NCI-H2029 treated with DMSO at 0.1 percent for 48 hours (cell line): ENCODE measurements at regions not wholly inside any gene's neighbourhood (a gene's known extent, or its start where the extent isn't known, plus 50 kb on each side); places are given as distances from the start of the nearest gene placed in this dataset.
"Not testable (repeated sequence)": the region's sequence is repeated elsewhere in the genome, so short reads cannot be mapped to it uniquely, and the experiment has no call there.

ENCODE experiments used
- DNase-seq: peaks from one replicate; lab custom pipeline; 2025; lab: John Stamatoyannopoulos, UW

GRCh38 chr3:72660270-72661114 lies 187.8 kb downstream of the SHQ1 start:
- no peak for DNase-seq

GRCh38 chr3:72659596-72659995 lies 188.6 kb downstream of the SHQ1 start:
- no peak for DNase-seq

- DNase-seq, result no peak
Observed at GRCh38 chr3:72659188-72659587, 189.1 kb downstream of the SHQ1 start.

- no peak for DNase-seq
Observed at GRCh38 chr3:72658466-72659100, 189.7 kb downstream of the SHQ1 start.

- DNase-seq, result peak; percentile 37
Observed at GRCh38 chr3:72657666-72658065, 190.6 kb downstream of the SHQ1 start.

- no peak for DNase-seq
Observed at GRCh38 chr3:72655723-72656122, 192.5 kb downstream of the SHQ1 start.

- no peak for DNase-seq
Observed at GRCh38 chr3:72655131-72655551, 193.1 kb downstream of the SHQ1 start.

- DNase-seq, result no peak
Observed at GRCh38 chr3:72652395-72652794, 195.8 kb downstream of the SHQ1 start.

- no peak for DNase-seq
Observed at GRCh38 chr3:72651498-72651897, 196.7 kb downstream of the SHQ1 start.

GRCh38 chr3:72646263-72646662 lies 202.0 kb downstream of the SHQ1 start:
- DNase-seq, result no peak

GRCh38 chr3:72643635-72644034 lies 204.6 kb downstream of the SHQ1 start:
- not testable (repeated sequence) for DNase-seq

GRCh38 chr3:72641684-72642083 lies 206.6 kb downstream of the SHQ1 start:
- DNase-seq, result no peak

- DNase-seq, result no peak
Observed at GRCh38 chr3:72641072-72641471, 207.2 kb downstream of the SHQ1 start.

GRCh38 chr3:72636969-72637597 lies 211.2 kb downstream of the SHQ1 start:
- no peak for DNase-seq

GRCh38 chr3:72635551-72635950 lies 212.7 kb downstream of the SHQ1 start:
- no peak for DNase-seq

- DNase-seq, result no peak
Observed at GRCh38 chr3:72634128-72634527, 214.1 kb downstream of the SHQ1 start.

GRCh38 chr3:72633534-72633933 lies 214.7 kb downstream of the SHQ1 start:
- DNase-seq, result no peak

GRCh38 chr3:72633121-72633520 lies 215.1 kb downstream of the SHQ1 start:
- no peak for DNase-seq

- DNase-seq, result no peak
Observed at GRCh38 chr3:72632129-72632528, 216.1 kb downstream of the SHQ1 start.

GRCh38 chr3:72630969-72631344 lies 217.3 kb downstream of the SHQ1 start:
- DNase-seq, result no peak

- no peak for DNase-seq
Observed at GRCh38 chr3:72630327-72630968, 217.8 kb downstream of the SHQ1 start.

GRCh38 chr3:72629191-72629631 lies 219.0 kb downstream of the SHQ1 start:
- no peak for DNase-seq

- no peak for DNase-seq
Observed at GRCh38 chr3:72628065-72628464, 220.2 kb downstream of the SHQ1 start.
